PC-3 (cell line): ENCODE measurements at regions not wholly inside any gene's neighbourhood (a gene's known extent, or its start where the extent isn't known, plus 50 kb on each side); places are given as distances from the start of the nearest gene placed in this dataset.

ENCODE experiments used
- ATAC-seq: fragments of 200-7000 bp; cut with Tn5 transposase; 2 replicates; pipeline ENCODE4 v1.9.1; 2020; ENCODE audit warnings: mild to moderate bottlenecking, moderate library complexity
- BruUV-seq: library from RNA; stranded (reverse); fragments of 400-500 nt; replicated peaks from 2 replicates; lab custom pipeline; 2021; lab: Mats Ljungman, UMichigan
- CTCF ChIA-PET: fragments of 300-600 bp; sonication (Branson Sonifier 250); formaldehyde crosslinking; loops from one replicate; lab custom pipeline; 2022; ENCODE audit warnings: antibody characterized with exemption; lab: Charles Lee
- POLR2A ChIA-PET: fragments of 300-600 bp; sonication (Branson Sonifier 250); formaldehyde crosslinking; loops from one replicate; lab custom pipeline; 2022; ENCODE audit warnings: antibody characterized with exemption; ENCODE audit not compliant: unreplicated experiment; lab: Charles Lee
- DNase-seq: peaks from one replicate; pipeline ENCODE4 v3.0.0-alpha.2; 2015
- H2AFZ ChIP-seq: fragments of 300-600 bp; sonication (generic); 2 replicates; pipeline ENCODE4 v1.6.0; 2016; ENCODE audit warnings: antibody characterized with exemption, low read length
- H3F3A ChIP-seq: fragments of 300-600 bp; sonication (generic); one replicate; pipeline ENCODE4 v1.6.0; 2017; ENCODE audit warnings: antibody characterized with exemption, low read length, control low read depth, mild to moderate bottlenecking; ENCODE audit not compliant: unreplicated experiment
- H3K27ac ChIP-seq: fragments of 300-600 bp; sonication (generic); 2 replicates; pipeline ENCODE4 v1.5.1; 2016; ENCODE audit warnings: mild to moderate bottlenecking, low read length
- H3K27me3 ChIP-seq: fragments of 300-600 bp; sonication (generic); 2 replicates; pipeline ENCODE4 v1.6.1; 2016; ENCODE audit warnings: low read length, mixed read lengths
- H3K36me3 ChIP-seq: fragments of 300-600 bp; sonication (generic); 2 replicates; pipeline ENCODE4 v1.6.1; 2016; ENCODE audit warnings: low read depth, mixed run types, low read length, mixed read lengths
- H3K4me1 ChIP-seq: fragments of 300-600 bp; sonication (generic); 2 replicates; pipeline ENCODE4 v1.5.1; 2016; ENCODE audit warnings: low read length; ENCODE audit not compliant: insufficient read depth
- H3K4me2 ChIP-seq: fragments of 300-600 bp; sonication (generic); 2 replicates; pipeline ENCODE4 v1.6.0; 2016; ENCODE audit warnings: low read length
- H3K4me3 ChIP-seq: fragments of 300-600 bp; sonication (generic); 2 replicates; pipeline ENCODE4 v1.5.1; 2016; ENCODE audit warnings: mild to moderate bottlenecking, low read length, mixed read lengths
- H3K79me2 ChIP-seq: fragments of 300-600 bp; sonication (generic); 2 replicates; pipeline ENCODE4 v1.6.1; 2017; ENCODE audit warnings: low read length, mixed read lengths
- H3K9ac ChIP-seq: fragments of 300-600 bp; sonication (generic); 2 replicates; pipeline ENCODE4 v1.6.0; 2016; ENCODE audit warnings: mild to moderate bottlenecking, low read length
- H3K9me2 ChIP-seq: fragments of 300-600 bp; sonication (generic); replicated peaks from 2 replicates; pipeline ENCODE4 v1.6.1; 2016; ENCODE audit warnings: mixed run types, low read length, mixed read lengths
- H3K9me3 ChIP-seq: fragments of 300-600 bp; sonication (generic); 2 replicates; pipeline ENCODE4 v1.6.1; 2016; ENCODE audit warnings: low read length, mixed read lengths
- H4K20me1 ChIP-seq: fragments of 300-600 bp; sonication (generic); 2 replicates; pipeline ENCODE4 v1.6.1; 2016; ENCODE audit warnings: low read length, mixed read lengths
- EZH2 ChIP-seq: fragments of 300-600 bp; sonication (generic); IDR thresholded peaks from one replicate; pipeline ENCODE4 v1.6.1; 2017; ENCODE audit warnings: antibody characterized with exemption, mild to moderate bottlenecking, low read length; ENCODE audit not compliant: unreplicated experiment
- EZH2phosphoT487 ChIP-seq: fragments of 300-600 bp; sonication (generic); IDR thresholded peaks from 2 replicates; pipeline ENCODE4 v1.6.1; 2018; ENCODE audit warnings: mild to moderate bottlenecking, antibody characterized with exemption, low read length, borderline replicate concordance
- intact Hi-C: fragments of 100-400 bp; cut with micrococcal nuclease; formaldehyde crosslinking; loops from 2 replicates; pipeline ENCODE4 v1.9.0; 2023
- TF ChIP-seq, protein P1 (sequence below): fragments of 300-600 bp; sonication (generic); conservative IDR thresholded peaks from 2 replicates; pipeline ENCODE4 v1.5.1; 2017; ENCODE audit warnings: antibody characterized with exemption, low read depth, mild to moderate bottlenecking, low read length

DNA sequence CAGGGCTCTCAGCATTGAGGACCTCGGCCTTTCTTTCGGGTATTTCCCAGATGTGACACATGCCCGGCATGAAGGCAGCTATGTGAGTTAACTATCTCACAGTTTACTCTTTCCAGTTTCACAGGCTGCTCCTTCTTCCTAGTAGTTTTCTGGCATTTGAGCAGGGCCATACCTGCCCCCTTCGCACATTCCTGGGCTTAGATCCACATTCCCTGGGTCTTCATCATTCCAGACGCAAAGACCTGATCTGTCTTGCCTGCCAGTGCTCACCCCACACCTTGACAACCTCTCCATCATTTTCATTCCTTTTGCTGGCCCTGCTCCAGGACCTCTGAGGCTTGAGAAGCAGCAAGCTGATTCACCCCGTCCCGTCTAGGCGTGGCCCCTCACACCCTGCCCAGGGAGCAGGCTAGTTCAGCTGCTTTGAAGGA lies 227.5 kb downstream of the WDR11 start:
- DNase-seq (peak; percentile 64), ATAC-seq (no peak)
- peaks cover 62% of the 10 kb centered on the region for H3K27me3 ChIP-seq
- H3K4me1 ChIP-seq, result no peaks in the 10 kb centered on the region
- H4K20me1 ChIP-seq, result no peaks in the 10 kb centered on the region
- CTCF ChIA-PET, result no interaction called here
- H3K27ac ChIP-seq, result no peak overlapping the region
- H3K36me3 ChIP-seq, result no peaks in the 10 kb centered on the region
- H3F3A ChIP-seq, result no peaks in the 10 kb centered on the region
- TF ChIP-seq EZH2 (no peak), EZH2phosphoT487 (no peak)
- TF ChIP-seq, protein P1, sequence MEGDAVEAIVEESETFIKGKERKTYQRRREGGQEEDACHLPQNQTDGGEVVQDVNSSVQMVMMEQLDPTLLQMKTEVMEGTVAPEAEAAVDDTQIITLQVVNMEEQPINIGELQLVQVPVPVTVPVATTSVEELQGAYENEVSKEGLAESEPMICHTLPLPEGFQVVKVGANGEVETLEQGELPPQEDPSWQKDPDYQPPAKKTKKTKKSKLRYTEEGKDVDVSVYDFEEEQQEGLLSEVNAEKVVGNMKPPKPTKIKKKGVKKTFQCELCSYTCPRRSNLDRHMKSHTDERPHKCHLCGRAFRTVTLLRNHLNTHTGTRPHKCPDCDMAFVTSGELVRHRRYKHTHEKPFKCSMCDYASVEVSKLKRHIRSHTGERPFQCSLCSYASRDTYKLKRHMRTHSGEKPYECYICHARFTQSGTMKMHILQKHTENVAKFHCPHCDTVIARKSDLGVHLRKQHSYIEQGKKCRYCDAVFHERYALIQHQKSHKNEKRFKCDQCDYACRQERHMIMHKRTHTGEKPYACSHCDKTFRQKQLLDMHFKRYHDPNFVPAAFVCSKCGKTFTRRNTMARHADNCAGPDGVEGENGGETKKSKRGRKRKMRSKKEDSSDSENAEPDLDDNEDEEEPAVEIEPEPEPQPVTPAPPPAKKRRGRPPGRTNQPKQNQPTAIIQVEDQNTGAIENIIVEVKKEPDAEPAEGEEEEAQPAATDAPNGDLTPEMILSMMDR, result no peak
- no peaks in the 10 kb centered on the region for H3K9me2 ChIP-seq
- POLR2A ChIA-PET, result no interaction called here
- intact Hi-C loops, result no loop called here
- no peak overlapping the region for H3K4me2 ChIP-seq
- H2AFZ ChIP-seq, result no peak overlapping the region
- no peak overlapping the region for H3K4me3 ChIP-seq
- no peaks in the 10 kb centered on the region for H3K9me3 ChIP-seq
- no TSS peak for BruUV-seq
- no peak overlapping the region for H3K9ac ChIP-seq
- H3K79me2 ChIP-seq, result no peaks in the 10 kb centered on the region

DNA sequence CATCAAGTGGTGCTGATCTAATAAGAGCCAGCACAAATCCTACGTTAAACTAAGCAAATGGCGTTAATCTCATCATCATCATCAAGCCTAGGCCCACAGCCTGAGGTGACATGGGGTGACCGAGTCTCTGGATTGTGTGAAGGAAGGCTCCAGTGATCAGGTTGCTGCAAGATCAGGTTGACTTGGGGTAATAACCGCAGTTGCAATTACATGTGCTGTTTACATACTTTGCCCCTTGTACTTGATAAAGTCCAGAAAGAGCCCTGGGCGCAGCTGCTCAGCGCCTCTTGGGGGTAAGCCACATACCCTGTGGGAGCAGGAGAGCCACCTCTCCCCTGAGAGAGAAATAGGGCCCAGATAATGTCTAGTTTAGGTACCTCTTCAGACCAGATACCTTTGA lies 228.1 kb downstream of the WDR11 start:
- Histone ChIP-seq H3K4me1 (no peaks in the 10 kb centered on the region), H3K27ac (no peak overlapping the region), H3K36me3 (no peaks in the 10 kb centered on the region), H3K4me3 (no peak overlapping the region), H3K9ac (no peak overlapping the region), H3K9me2 (no peaks in the 10 kb centered on the region), H3K79me2 (no peaks in the 10 kb centered on the region), H3K9me3 (no peaks in the 10 kb centered on the region), H3K27me3 (peaks cover 67% of the 10 kb centered on the region), H4K20me1 (no peaks in the 10 kb centered on the region), H2AFZ (no peak overlapping the region), H3F3A (no peaks in the 10 kb centered on the region), H3K4me2 (no peak overlapping the region)
- intact Hi-C loops, result no loop called here
- no peak for TF ChIP-seq EZH2
- TF ChIP-seq, protein P1, result no peak
- no peak for TF ChIP-seq EZH2phosphoT487
- POLR2A ChIA-PET, result no interaction called here
- ATAC-seq (no peak), DNase-seq (no peak)
- CTCF ChIA-PET, result no interaction called here
- BruUV-seq, result no TSS peak

DNA sequence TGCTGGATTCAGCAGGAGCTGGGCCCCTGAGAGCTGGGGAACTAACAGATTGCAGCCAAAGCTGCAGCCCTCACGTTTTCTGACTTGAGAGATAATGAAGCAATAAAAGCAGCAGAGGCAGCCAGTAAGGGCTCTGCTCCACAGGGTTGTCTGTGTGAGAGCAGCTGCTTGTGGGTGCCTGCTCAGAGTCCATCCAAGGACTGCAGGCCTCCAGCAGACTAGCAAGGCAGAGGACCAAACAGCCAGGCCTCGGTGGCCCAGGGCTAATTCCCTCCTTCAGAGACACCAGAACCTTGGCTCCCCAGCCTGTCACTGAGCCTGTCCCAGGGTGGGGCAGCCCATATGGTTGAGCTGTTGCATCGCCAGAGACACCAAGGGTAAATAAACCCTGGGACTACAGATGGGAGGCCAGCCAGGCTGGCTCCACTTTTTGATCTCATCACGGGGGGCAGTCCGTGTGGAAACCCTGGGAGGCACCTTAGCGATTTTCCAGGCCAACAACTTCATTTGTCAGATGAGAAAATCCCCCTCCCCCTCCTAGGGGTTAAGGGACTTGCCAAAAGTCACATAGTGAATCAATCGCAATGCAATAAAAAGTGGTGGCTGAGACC lies 229.2 kb downstream of the WDR11 start:
- TF ChIP-seq EZH2phosphoT487 (no peak), EZH2 (no peak)
- TF ChIP-seq, protein P1, result no peak
- DNase-seq, result no peak

More for the DNA sequence above, 229.2 kb downstream of the WDR11 start:
- H4K20me1 ChIP-seq, result no peaks in the 10 kb centered on the region
- CTCF ChIA-PET, result no interaction called here
- H3K79me2 ChIP-seq, result no peaks in the 10 kb centered on the region
- no peak for ATAC-seq
- no peak overlapping the region for H3K4me2 ChIP-seq
- no peaks in the 10 kb centered on the region for H3K9me3 ChIP-seq
- BruUV-seq, result no TSS peak
- H3F3A ChIP-seq, result no peaks in the 10 kb centered on the region
- peaks cover 78% of the 10 kb centered on the region for H3K27me3 ChIP-seq
- no peak overlapping the region for H3K9ac ChIP-seq
- H2AFZ ChIP-seq, result no peak overlapping the region
- H3K27ac ChIP-seq, result no peak overlapping the region
- no peaks in the 10 kb centered on the region for H3K36me3 ChIP-seq
- POLR2A ChIA-PET, result no interaction called here
- no peaks in the 10 kb centered on the region for H3K4me1 ChIP-seq
- no peaks in the 10 kb centered on the region for H3K9me2 ChIP-seq
- no peak overlapping the region for H3K4me3 ChIP-seq
- intact Hi-C loops, result no loop called here
